Lung (tissue), 11 donors: ENCODE measurements at regions not wholly inside any gene's neighbourhood (a gene's known extent, or its start where the extent isn't known, plus 50 kb on each side); places are given as distances from the start of the nearest gene placed in this dataset.

Source experiments
- ATAC-seq: fragments of 200-7000 bp; cut with Tn5 transposase; one replicate; pipeline ENCODE4 v1.9.1; 2020; ENCODE audit warnings: moderate number of reproducible peaks; ENCODE audit not compliant: insufficient read depth, low FRiP score
- DNase-seq, 3 donors: peaks; one replicate each; pipeline ENCODE4 v3.0.0-alpha.2; 2013 to 2017
- H3K27ac ChIP-seq, 2 donors: one replicate each; pipeline ENCODE4 v1.5.1; 2013; ENCODE audit warnings: mild to moderate bottlenecking in 2 of 2, moderate library complexity in 2 of 2, control low read depth in 1 of 2, inconsistent platforms in 1 of 2, low read depth in 1 of 2, low read length in 1 of 2
- H3K27me3 ChIP-seq, 3 donors: one replicate each; pipeline ENCODE4 v1.5.1; 2013; ENCODE audit warnings: low read length in 2 of 3; ENCODE audit not compliant: control insufficient read depth in 3 of 3, insufficient read depth in 3 of 3
- H3K36me3 ChIP-seq, 4 donors: one replicate each; pipeline ENCODE4 v1.5.1; 2013; ENCODE audit warnings: low read length in 4 of 4, mild to moderate bottlenecking in 1 of 4, moderate library complexity in 1 of 4; ENCODE audit not compliant: control insufficient read depth in 4 of 4, insufficient read depth in 4 of 4
- H3K4me1 ChIP-seq, 5 donors: one replicate each; pipeline ENCODE4 v1.5.1; 2013; ENCODE audit warnings: low read length in 5 of 5, mild to moderate bottlenecking in 2 of 5, moderate library complexity in 1 of 5; ENCODE audit not compliant: control insufficient read depth in 5 of 5, insufficient read depth in 5 of 5
- H3K4me3 ChIP-seq: one replicate; pipeline ENCODE4 v1.5.1; 2013; ENCODE audit warnings: mild to moderate bottlenecking, control low read depth, moderate library complexity
- H3K9ac ChIP-seq, 2 donors: one replicate each; pipeline ENCODE4 v1.5.1; 2013; ENCODE audit warnings: low read length in 2 of 2, control low read depth in 1 of 2; ENCODE audit not compliant: insufficient read depth in 1 of 2
- H3K9me3 ChIP-seq, 4 donors: one replicate each; pipeline ENCODE4 v1.5.1; 2013; ENCODE audit warnings: low read length in 3 of 4, mild to moderate bottlenecking in 1 of 4, moderate library complexity in 1 of 4; ENCODE audit not compliant: control insufficient read depth in 4 of 4, insufficient read depth in 3 of 4
- WGBS, 2 donors: extraction: QIAGEN DNeasy Blood & Tissue Kit; methylation state at CpG; one replicate each; pipeline ENCODE4 v1.1.7; 2013; 5-methylcytosine and 5-hydroxymethylcytosine counted together
- TF ChIP-seq, protein P1 (sequence below): IDR thresholded peaks from 2 replicates; pipeline ENCODE4 v1.5.1; 2012; ENCODE audit warnings: mild to moderate bottlenecking; ENCODE audit errors: control extremely low read depth, extremely low read depth
- donor health status: control.
- donor health status: control.
- donor health status: Bipolar disorder and iron deficiency.
- donor health status: healthy.
- donor health status: DM: yes; HTN: yes; CAD: no.

- no peak for DNase-seq
- no peak overlapping the region for H3K4me3 ChIP-seq
- H3K9me3 ChIP-seq = peaks cover 0 to 14% (median 0%) of the 10 kb centered on the region in 4 donors
- no peak overlapping the region for H3K27ac ChIP-seq
- TF ChIP-seq, protein P1, sequence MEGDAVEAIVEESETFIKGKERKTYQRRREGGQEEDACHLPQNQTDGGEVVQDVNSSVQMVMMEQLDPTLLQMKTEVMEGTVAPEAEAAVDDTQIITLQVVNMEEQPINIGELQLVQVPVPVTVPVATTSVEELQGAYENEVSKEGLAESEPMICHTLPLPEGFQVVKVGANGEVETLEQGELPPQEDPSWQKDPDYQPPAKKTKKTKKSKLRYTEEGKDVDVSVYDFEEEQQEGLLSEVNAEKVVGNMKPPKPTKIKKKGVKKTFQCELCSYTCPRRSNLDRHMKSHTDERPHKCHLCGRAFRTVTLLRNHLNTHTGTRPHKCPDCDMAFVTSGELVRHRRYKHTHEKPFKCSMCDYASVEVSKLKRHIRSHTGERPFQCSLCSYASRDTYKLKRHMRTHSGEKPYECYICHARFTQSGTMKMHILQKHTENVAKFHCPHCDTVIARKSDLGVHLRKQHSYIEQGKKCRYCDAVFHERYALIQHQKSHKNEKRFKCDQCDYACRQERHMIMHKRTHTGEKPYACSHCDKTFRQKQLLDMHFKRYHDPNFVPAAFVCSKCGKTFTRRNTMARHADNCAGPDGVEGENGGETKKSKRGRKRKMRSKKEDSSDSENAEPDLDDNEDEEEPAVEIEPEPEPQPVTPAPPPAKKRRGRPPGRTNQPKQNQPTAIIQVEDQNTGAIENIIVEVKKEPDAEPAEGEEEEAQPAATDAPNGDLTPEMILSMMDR = no peak
- H3K9ac ChIP-seq = no peak overlapping the region
- H3K36me3 ChIP-seq = no peaks in the 10 kb centered on the region
- H3K4me1 ChIP-seq = no peaks in the 10 kb centered on the region
- H3K27me3 ChIP-seq = no peaks in the 10 kb centered on the region
- ATAC-seq = no peak
- 64 to 81% methylated on average over 3 of the region's 3 CpGs for WGBS, 2 donors
Measured at GRCh38 chr13:31587698-31588266, 151.5 kb upstream of the RXFP2 start.

DNA sequence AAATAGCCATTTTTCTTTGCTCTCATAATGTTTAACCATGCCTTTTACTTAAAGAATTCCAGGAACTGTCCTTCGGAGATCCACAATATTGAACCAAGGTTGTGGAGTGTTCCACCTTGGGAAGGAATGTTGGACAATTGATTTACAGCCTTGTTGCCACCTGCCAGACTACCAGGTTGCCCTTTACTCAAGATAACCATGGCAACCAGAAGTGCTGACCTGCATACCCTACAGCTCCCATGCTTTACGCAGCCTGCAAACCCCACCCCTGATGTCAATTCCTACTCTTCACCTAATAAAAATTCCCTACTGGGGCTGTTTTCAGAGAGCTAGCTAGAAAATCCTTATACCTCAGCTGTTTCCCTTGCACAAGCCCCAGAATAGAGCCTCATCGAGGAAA is 151.0 kb upstream of the RXFP2 start:
- ATAC-seq (no peak), DNase-seq (peak in 1 of 3 donors; percentile 6)
- Histone ChIP-seq H3K4me3 (no peak overlapping the region), H3K9me3 (peaks cover 0 to 14% (median 0%) of the 10 kb centered on the region in 4 donors), H3K27ac (no peak overlapping the region), H3K36me3 (no peaks in the 10 kb centered on the region), H3K9ac (no peak overlapping the region), H3K27me3 (peaks cover 0 to 1% (median 0%) of the 10 kb centered on the region in 3 donors), H3K4me1 (no peaks in the 10 kb centered on the region)
- TF ChIP-seq, protein P1 = no peak
- WGBS, 2 donors = 55 to 76% methylated on average over 3 of the region's 3 CpGs

- DNase-seq = no peak
- no peak for ATAC-seq
- TF ChIP-seq, protein P1 = no peak
- Histone ChIP-seq H3K27ac (no peak overlapping the region), H3K4me1 (no peaks in the 10 kb centered on the region), H3K4me3 (no peak overlapping the region), H3K36me3 (no peaks in the 10 kb centered on the region), H3K9ac (no peak overlapping the region), H3K9me3 (peaks cover 0 to 11% (median 0%) of the 10 kb centered on the region in 4 donors), H3K27me3 (peaks cover 0 to 2% (median 0%) of the 10 kb centered on the region in 3 donors)
- WGBS, 2 donors = 56 to 71% methylated on average over 1 of the region's 1 CpG
Measured at GRCh38 chr13:31588893-31589292, 150.4 kb upstream of the RXFP2 start.
